ENCODE measurements at regions not wholly inside any gene's neighbourhood (a gene's known extent, or its start where the extent isn't known, plus 50 kb on each side); places are given as distances from the start of the nearest gene placed in this dataset.

DNA sequence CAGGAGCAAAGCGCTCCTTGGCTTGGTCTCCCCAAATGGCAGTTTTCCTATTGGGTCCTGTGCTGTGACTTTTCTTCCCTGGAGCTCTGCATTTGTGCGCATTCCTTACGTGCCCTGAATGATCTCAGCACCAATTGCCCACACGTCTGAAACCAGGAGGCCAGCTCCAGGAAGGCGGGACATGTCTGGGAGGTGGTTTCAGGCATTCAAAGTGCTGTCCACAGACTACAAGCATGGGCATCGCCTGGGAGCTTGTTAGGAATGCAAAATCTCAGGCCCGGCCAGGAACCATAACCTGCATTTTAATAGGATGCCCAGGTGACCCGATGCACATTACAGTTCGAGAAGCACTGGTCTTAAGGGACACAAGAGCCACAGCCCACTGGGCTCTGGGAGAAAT lies 239.6 kb downstream of the ANKRD60 start:
- no peak for TF ChIP-seq FOXP2 (optimal IDR thresholded peaks at IDR 0.05; ENCODE audit: borderline replicate concordance, extremely low read depth, extremely low read length, insufficient read depth)
- no peak for TF ChIP-seq TAF1 (IDR thresholded peaks at IDR 0.05; ENCODE audit: borderline replicate concordance, insufficient read depth, low read length)
- no peak for TF ChIP-seq SIN3A (IDR thresholded peaks at IDR 0.05; ENCODE audit: borderline replicate concordance, insufficient read depth, low read length)
- TF ChIP-seq, protein P1, sequence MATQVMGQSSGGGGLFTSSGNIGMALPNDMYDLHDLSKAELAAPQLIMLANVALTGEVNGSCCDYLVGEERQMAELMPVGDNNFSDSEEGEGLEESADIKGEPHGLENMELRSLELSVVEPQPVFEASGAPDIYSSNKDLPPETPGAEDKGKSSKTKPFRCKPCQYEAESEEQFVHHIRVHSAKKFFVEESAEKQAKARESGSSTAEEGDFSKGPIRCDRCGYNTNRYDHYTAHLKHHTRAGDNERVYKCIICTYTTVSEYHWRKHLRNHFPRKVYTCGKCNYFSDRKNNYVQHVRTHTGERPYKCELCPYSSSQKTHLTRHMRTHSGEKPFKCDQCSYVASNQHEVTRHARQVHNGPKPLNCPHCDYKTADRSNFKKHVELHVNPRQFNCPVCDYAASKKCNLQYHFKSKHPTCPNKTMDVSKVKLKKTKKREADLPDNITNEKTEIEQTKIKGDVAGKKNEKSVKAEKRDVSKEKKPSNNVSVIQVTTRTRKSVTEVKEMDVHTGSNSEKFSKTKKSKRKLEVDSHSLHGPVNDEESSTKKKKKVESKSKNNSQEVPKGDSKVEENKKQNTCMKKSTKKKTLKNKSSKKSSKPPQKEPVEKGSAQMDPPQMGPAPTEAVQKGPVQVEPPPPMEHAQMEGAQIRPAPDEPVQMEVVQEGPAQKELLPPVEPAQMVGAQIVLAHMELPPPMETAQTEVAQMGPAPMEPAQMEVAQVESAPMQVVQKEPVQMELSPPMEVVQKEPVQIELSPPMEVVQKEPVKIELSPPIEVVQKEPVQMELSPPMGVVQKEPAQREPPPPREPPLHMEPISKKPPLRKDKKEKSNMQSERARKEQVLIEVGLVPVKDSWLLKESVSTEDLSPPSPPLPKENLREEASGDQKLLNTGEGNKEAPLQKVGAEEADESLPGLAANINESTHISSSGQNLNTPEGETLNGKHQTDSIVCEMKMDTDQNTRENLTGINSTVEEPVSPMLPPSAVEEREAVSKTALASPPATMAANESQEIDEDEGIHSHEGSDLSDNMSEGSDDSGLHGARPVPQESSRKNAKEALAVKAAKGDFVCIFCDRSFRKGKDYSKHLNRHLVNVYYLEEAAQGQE (IDR thresholded peaks at IDR 0.05; ENCODE audit: insufficient read depth in 1 of 2, low read depth in 2 of 2, low read length in 2 of 2): no peak
- no peak for TF ChIP-seq POLR2AphosphoS5 (IDR thresholded peaks at IDR 0.05; ENCODE audit: low read depth, low read length)

- TF ChIP-seq, protein P1 (IDR thresholded peaks at IDR 0.05; ENCODE audit: insufficient read depth in 1 of 2, low read depth in 2 of 2, low read length in 2 of 2): no peak
- TF ChIP-seq POLR2AphosphoS5 (IDR thresholded peaks at IDR 0.05; ENCODE audit: low read depth, low read length): no peak
- TF ChIP-seq TAF1 (IDR thresholded peaks at IDR 0.05; ENCODE audit: borderline replicate concordance, insufficient read depth, low read length): no peak
- no peak for TF ChIP-seq FOXP2 (optimal IDR thresholded peaks at IDR 0.05; ENCODE audit: borderline replicate concordance, extremely low read depth, extremely low read length, insufficient read depth)
Measured at GRCh38 chr20:57988422-57988821, 240.0 kb downstream of the ANKRD60 start.

DNA sequence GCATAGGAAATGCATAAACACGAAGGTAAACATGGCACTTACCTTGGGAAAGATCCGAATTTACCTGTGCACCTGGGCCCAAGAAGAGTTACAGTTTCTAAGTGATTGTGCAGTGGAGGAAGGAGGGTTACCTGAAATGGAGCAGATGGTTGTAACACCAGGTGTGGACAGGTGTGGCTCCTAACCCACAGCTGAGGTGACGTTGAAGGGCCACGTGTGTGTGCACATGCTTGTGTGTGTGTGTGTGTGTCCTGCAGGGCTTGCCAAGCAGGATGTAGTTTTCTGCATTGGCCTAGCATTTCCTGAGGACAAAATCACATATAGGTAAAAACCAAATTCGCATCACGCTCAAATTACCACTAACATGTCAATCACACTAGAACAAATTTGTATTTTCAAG lies 240.8 kb downstream of the ANKRD60 start:
- TF ChIP-seq, protein P1 (IDR thresholded peaks at IDR 0.05; ENCODE audit: insufficient read depth in 1 of 2, low read depth in 2 of 2, low read length in 2 of 2): no peak
- TF ChIP-seq SIN3A (IDR thresholded peaks at IDR 0.05; ENCODE audit: borderline replicate concordance, insufficient read depth, low read length) (no peak), TAF1 (IDR thresholded peaks at IDR 0.05; ENCODE audit: borderline replicate concordance, insufficient read depth, low read length) (no peak), FOXP2 (optimal IDR thresholded peaks at IDR 0.05; ENCODE audit: borderline replicate concordance, extremely low read depth, extremely low read length, insufficient read depth) (no peak), POLR2AphosphoS5 (IDR thresholded peaks at IDR 0.05; ENCODE audit: low read depth, low read length) (no peak)

DNA sequence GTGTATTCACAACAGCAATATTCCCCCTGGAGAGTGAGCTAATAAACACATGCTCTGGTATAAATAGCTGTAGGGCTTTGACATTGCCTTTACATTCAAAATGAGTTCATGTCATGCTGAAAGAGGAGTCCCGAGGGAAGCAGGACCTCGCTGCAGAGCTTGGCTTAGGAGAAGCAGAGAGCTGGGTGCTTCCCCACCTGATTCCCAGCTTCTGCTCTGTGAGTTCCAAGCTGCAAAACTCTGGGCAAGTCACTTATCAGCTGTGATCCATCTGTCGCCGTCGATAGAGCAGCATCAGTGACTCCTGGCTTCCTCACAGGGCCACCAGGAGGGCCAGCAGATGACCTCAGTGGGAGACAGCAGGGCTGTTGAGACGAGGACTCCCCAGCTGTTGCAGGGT lies 241.8 kb downstream of the ANKRD60 start:
- TF ChIP-seq, protein P1 (IDR thresholded peaks at IDR 0.05; ENCODE audit: insufficient read depth in 1 of 2, low read depth in 2 of 2, low read length in 2 of 2): no peak
- TF ChIP-seq TAF1 (IDR thresholded peaks at IDR 0.05; ENCODE audit: borderline replicate concordance, insufficient read depth, low read length) (no peak), POLR2AphosphoS5 (IDR thresholded peaks at IDR 0.05; ENCODE audit: low read depth, low read length) (no peak), SIN3A (IDR thresholded peaks at IDR 0.05; ENCODE audit: borderline replicate concordance, insufficient read depth, low read length) (no peak), FOXP2 (optimal IDR thresholded peaks at IDR 0.05; ENCODE audit: borderline replicate concordance, extremely low read depth, extremely low read length, insufficient read depth) (no peak)

- TF ChIP-seq, protein P1 (IDR thresholded peaks at IDR 0.05; ENCODE audit: insufficient read depth in 1 of 2, low read depth in 2 of 2, low read length in 2 of 2): no peak
- no peak for TF ChIP-seq POLR2AphosphoS5 (IDR thresholded peaks at IDR 0.05; ENCODE audit: low read depth, low read length)
- no peak for TF ChIP-seq FOXP2 (optimal IDR thresholded peaks at IDR 0.05; ENCODE audit: borderline replicate concordance, extremely low read depth, extremely low read length, insufficient read depth)
- no peak for TF ChIP-seq SIN3A (IDR thresholded peaks at IDR 0.05; ENCODE audit: borderline replicate concordance, insufficient read depth, low read length)
- TF ChIP-seq TAF1 (IDR thresholded peaks at IDR 0.05; ENCODE audit: borderline replicate concordance, insufficient read depth, low read length): no peak
Measured at GRCh38 chr20:57985278-57985677, 243.2 kb downstream of the ANKRD60 start.
